ENCODE measurements at regions not wholly inside any gene's neighbourhood (a gene's known extent, or its start where the extent isn't known, plus 50 kb on each side); places are given as distances from the start of the nearest gene placed in this dataset.

DNA sequence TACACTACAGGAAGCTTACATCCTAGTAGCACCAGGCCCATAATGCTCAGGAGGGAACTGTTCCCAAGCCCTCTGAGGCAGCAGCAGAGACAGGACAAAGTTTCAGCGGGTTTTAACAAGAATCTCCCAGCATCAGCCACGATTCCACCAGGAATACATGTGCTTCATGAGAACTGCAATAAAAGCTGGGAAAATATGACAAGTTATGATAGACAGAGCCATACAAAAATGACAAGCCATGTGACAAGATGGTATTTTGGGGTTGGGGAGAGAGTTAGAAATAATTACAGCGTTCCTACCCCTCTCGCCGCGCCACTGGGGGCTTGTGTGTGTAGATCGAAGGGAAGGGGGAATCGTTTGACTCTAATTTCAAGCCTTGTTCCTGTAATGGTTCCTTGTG, 112.7 kb upstream of the CTBP2 start:
- H3K27ac Mint-ChIP-seq (ENCODE audit: unreplicated experiment): no peak overlapping the region
- no peak for DNase-seq (ENCODE audit: extremely low spot score, unreplicated experiment)
- peaks cover 5% of the 10 kb centered on the region for H3K9me3 Mint-ChIP-seq (ENCODE audit: unreplicated experiment)
- H3K4me1 Mint-ChIP-seq (ENCODE audit: unreplicated experiment): no peaks in the 10 kb centered on the region
- no peak for TF ChIP-seq CTCF (IDR thresholded peaks at IDR 0.05)
- H3K4me3 Mint-ChIP-seq (ENCODE audit: unreplicated experiment): no peak overlapping the region
- H3K27me3 Mint-ChIP-seq (ENCODE audit: unreplicated experiment): peaks cover 15% of the 10 kb centered on the region
- H3K36me3 Mint-ChIP-seq (ENCODE audit: unreplicated experiment): no peaks in the 10 kb centered on the region

GRCh38 chr10:125269716-125270115, 109.4 kb upstream of the CTBP2 start:
- Mint-ChIP-seq H3K9me3 (ENCODE audit: unreplicated experiment) (no peaks in the 10 kb centered on the region), H3K27me3 (ENCODE audit: unreplicated experiment) (peaks cover 15% of the 10 kb centered on the region), H3K27ac (ENCODE audit: unreplicated experiment) (no peak overlapping the region), H3K4me1 (ENCODE audit: unreplicated experiment) (no peaks in the 10 kb centered on the region), H3K4me3 (ENCODE audit: unreplicated experiment) (no peak overlapping the region), H3K36me3 (ENCODE audit: unreplicated experiment) (no peaks in the 10 kb centered on the region)
- TF ChIP-seq CTCF (IDR thresholded peaks at IDR 0.05): no peak
- DNase-seq (ENCODE audit: extremely low spot score, unreplicated experiment): no peak

GRCh38 chr10:125266966-125267365, 106.6 kb upstream of the CTBP2 start:
- Mint-ChIP-seq H3K4me1 (ENCODE audit: unreplicated experiment) (no peaks in the 10 kb centered on the region), H3K27me3 (ENCODE audit: unreplicated experiment) (peaks cover 3% of the 10 kb centered on the region), H3K9me3 (ENCODE audit: unreplicated experiment) (no peaks in the 10 kb centered on the region), H3K27ac (ENCODE audit: unreplicated experiment) (no peak overlapping the region), H3K36me3 (ENCODE audit: unreplicated experiment) (no peaks in the 10 kb centered on the region), H3K4me3 (ENCODE audit: unreplicated experiment) (no peak overlapping the region)
- no peak for DNase-seq (ENCODE audit: extremely low spot score, unreplicated experiment)
- no peak for TF ChIP-seq CTCF (IDR thresholded peaks at IDR 0.05)

DNA sequence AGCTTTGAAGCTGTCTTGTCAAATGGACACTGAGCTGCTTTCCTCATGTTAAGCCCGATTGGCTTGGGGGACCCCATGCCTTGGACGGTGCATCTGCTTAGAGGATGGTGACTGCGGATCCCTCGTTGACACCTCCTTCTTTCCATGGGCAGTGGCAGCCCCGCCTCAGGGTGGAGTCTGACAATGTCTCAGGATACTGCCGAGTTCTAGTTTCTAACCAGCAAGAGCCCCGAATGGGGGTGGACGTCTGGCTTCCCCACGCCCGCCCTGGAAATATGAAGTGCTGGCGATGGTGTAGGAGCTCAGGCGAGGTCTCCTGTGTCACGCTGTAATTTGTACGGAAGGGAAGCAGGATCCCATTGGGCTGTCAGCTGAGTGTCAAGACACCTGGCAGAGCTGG, 106.2 kb upstream of the CTBP2 start:
- Mint-ChIP-seq H3K9me3 (ENCODE audit: unreplicated experiment) (no peaks in the 10 kb centered on the region), H3K27ac (ENCODE audit: unreplicated experiment) (no peak overlapping the region), H3K4me1 (ENCODE audit: unreplicated experiment) (no peaks in the 10 kb centered on the region), H3K4me3 (ENCODE audit: unreplicated experiment) (no peak overlapping the region), H3K27me3 (ENCODE audit: unreplicated experiment) (peaks cover 3% of the 10 kb centered on the region), H3K36me3 (ENCODE audit: unreplicated experiment) (no peaks in the 10 kb centered on the region)
- no peak for TF ChIP-seq CTCF (IDR thresholded peaks at IDR 0.05)
- no peak for DNase-seq (ENCODE audit: extremely low spot score, unreplicated experiment)

- Mint-ChIP-seq H3K27ac (ENCODE audit: unreplicated experiment) (no peak overlapping the region), H3K36me3 (ENCODE audit: unreplicated experiment) (no peaks in the 10 kb centered on the region), H3K27me3 (ENCODE audit: unreplicated experiment) (peaks cover 3% of the 10 kb centered on the region), H3K9me3 (ENCODE audit: unreplicated experiment) (no peaks in the 10 kb centered on the region), H3K4me1 (ENCODE audit: unreplicated experiment) (no peaks in the 10 kb centered on the region), H3K4me3 (ENCODE audit: unreplicated experiment) (no peak overlapping the region)
- no peak for TF ChIP-seq CTCF (IDR thresholded peaks at IDR 0.05)
- DNase-seq (ENCODE audit: extremely low spot score, unreplicated experiment): peak; percentile 68
These were observed 105.2 kb upstream of the CTBP2 start for GRCh38 chr10:125265579-125265955.
